Left colon (tissue), 2 donors: ENCODE measurements at regions not wholly inside any gene's neighbourhood (a gene's known extent, or its start where the extent isn't known, plus 50 kb on each side); places are given as distances from the start of the nearest gene placed in this dataset.

ENCODE experiments used
- ATAC-seq: fragments of 200-7000 bp; cut with Tn5 transposase; one replicate; pipeline ENCODE4 v1.9.1; 2020; ENCODE audit warnings: mild to moderate bottlenecking, moderate library complexity
- DNase-seq, 2 donors: peaks; one replicate each; pipeline ENCODE4 v3.0.0-alpha.2; 2020
- intact Hi-C, 2 donors: fragments of 100-400 bp; cut with DNase I in 1 of 2; cut with micrococcal nuclease in 1 of 2; formaldehyde crosslinking; loops; one replicate each; pipeline versions ENCODE4 v1.11.2 to v1.14.0; 2022; cut with DNase I, micrococcal nuclease
- donor health status: DM: no; HTN: no; CAD: no.
- donor health status: DM: yes; HTN: yes; CAD: no.

DNA sequence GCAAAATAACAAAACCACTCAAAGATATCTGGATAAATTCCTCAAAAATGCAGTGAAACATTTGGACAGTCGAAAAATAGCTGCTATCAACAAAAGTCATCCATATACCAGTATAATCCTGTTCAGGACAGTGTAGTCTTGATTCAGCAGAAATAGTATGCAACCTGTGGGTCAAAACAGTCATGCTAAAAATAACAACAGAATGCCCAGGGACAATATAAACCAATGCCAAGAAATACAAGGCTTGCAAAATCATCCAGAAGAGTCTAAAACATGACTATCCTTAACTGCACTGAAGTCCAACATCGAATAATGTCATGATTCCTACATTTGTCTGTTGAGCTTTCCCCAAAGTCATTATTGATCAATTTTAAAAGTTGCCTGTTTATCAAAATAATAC, 425.9 kb downstream of the FSCB start:
- intact Hi-C loops = no loop called here
- no peak for ATAC-seq
- DNase-seq = no peak

DNA sequence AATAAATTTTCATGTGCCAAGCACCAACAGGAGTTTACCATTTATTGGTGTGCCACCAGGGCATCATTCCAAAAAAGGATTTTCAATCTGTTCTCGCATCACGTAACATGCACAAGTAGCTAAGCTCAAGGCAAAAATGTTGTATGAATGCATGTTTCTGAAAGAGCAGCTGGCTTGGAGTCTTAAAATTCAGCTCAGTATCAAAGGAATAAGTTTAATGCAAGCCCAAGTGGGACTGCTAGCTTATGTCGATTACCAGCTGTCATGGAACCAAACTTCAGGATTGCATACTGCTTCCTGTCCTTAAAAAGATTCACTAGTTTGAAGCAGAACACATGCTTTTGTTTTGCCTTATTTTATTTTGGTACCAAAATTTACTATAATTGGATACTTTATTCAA, 437.0 kb downstream of the FSCB start:
- intact Hi-C loops = no loop called here
- ATAC-seq = no peak

DNA sequence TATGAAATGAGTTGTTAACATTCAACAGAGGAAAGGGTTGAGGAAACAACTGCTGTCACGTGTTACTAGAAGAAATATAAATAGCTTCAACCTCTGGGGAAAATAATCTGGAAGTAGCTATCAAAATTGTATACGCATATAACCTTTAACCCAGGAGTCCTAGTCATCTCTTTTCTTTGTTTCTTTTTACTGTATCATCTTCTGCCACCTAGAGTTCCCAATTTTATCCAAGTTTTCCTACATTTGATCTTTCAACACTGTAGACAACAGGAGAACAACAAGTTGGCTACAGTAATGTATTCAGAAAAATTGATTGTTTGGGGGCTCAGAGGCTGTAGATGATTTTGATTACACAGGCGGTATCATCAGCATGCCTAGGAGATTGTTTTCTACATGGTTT, 453.7 kb downstream of the FSCB start:
- ATAC-seq (no peak), DNase-seq (no peak)
- intact Hi-C loops = no loop called here

More for the DNA sequence above, 437.0 kb downstream of the FSCB start:
- no peak for DNase-seq

DNA sequence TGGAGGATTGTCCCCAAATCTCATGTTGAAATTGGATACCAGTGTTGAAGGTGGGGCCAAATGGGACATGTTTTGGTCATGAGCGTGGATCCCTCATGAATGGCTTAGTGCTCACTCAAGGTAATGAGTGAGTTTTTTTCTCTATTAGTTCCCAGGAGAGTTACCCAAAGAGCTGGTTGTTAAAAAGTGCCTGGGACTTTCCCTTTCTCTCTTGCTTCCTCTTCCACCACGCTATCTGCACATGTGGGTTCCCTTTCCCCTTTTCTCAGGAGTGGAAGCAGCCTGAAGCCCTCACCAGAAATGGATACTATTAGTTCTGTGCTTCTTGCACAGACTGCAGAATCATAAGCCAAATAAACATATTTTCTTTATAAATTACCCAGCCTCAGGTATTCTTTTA, 465.4 kb downstream of the FSCB start:
- DNase-seq = no peak
- intact Hi-C loops = no loop called here
- no peak for ATAC-seq

DNA sequence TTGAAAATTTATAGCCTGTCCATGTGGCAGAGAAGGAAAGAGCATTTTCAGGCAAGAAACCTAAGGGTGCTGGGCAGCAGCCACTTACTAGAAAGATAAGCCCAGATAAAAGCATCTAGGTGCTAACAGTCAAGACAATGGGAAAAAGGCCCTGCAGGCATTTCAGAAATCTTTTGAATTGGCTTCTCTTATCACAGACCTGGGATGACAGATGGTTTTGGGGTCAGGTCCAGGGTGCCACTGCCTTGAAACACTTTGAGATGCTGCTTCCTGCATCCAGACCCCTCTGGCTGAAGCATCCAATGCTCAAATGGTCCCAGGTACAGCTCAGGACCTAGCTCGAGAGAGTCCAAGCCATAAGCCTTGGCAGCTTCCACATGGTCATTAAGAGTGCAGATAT, 466.5 kb downstream of the FSCB start:
- ATAC-seq = no peak
- intact Hi-C loops = no loop called here
- DNase-seq = no peak

DNA sequence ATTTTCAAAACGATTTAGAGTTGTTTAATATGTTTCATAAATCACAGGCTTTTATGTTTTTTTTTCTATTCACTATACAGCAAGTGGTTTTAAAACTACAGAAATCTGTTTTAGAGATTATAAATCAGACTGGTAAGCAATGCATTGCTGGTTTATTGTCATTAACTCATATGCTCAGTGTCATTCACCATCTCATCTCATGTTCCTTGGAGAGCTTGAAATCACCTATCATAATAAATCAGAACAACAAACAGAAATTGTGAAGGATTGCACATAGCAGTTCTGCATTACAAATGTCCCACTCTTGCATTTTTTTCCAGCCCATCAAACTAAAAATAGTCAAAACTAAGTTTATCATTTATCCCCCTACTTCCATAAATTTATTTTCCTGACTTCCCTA, 470.8 kb downstream of the FSCB start:
- intact Hi-C loops = no loop called here
- ATAC-seq (no peak), DNase-seq (no peak)

DNA sequence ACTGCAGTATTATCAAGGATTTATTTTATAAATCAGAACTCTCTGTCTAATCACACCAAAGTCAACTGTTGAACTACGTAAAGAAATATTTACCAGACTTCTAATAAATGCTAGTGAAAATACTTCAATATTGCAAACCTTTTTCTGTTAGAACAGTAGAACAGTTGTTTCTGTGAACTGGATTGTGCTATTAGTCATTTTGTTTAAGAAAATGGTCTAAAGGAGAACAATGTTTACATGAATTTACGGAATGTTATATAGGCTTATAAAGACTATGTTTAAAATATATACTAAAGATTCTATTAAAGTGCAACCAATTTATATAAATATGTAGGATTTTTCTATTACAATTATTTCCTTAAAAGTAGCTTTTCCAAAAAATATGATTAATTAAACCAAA, 471.4 kb downstream of the FSCB start:
- DNase-seq = no peak
- no peak for ATAC-seq
- intact Hi-C loops = no loop called here

DNA sequence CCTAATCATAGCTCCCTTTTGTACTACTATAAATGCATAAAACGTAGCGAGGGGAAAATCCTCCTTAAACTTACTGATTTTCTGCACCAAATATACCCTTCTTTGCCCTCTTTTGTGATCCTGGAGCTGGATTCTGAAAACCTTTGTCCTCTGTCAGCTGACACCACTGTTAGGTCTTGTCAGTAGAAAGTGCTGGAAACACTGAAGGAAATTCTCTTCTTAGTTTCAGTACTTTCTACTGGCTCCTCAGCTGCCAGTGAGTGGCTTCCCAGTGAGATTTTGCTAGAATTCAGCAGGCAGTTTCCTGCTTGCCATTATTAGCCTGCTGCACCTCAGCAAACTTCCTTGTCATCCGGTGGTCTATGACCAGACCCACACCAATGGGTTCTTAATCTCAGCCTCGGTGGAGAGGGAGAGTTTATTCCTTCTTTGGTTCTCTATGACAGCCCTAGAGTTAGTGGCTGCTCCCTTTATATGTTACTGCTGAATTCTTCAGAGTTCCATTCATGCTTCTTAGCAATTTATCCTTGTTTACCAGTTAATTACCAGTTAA, 476.2 kb downstream of the FSCB start:
- DNase-seq = no peak
- intact Hi-C loops = no loop called here
- no peak for ATAC-seq

DNA sequence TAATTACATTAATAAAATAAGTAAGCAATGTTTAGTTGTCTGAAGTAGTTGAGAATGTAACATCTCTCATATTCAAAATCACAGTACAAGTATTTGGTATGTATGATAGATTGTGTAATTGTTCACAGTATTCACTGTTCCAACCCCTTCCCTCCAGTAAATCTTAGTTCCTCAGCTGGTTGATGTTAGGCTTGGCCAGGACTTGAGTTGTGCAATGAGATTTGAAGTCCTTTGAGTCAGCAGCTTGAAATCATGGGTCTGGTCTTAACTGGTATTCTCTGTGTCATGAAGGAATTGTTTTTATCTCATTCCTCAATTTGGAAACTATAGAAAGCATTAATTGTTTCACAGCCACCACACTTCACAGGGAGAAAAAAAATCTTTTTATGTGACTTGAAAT, 477.1 kb downstream of the FSCB start:
- intact Hi-C loops = no loop called here
- ATAC-seq (no peak), DNase-seq (no peak)

DNA sequence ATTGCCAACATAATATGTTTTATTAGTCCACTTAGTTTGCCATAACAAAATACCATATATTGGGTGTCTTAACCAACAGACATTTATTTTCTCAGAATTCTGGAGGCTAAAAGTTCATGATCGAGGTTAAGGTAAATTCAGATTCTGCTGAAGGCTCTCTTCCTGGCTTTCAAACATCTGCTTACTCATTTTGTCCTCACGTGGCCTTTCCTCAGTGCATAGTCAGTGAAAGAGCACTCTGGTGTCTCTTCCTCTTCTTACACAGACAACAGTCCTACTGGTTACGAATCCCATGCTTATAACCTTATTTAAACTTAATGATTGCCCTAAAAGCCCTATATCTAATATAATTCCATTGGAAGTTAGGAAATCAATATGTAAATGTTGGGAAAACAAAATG, 479.7 kb downstream of the FSCB start:
- ATAC-seq (no peak), DNase-seq (no peak)
- intact Hi-C loops = no loop called here

DNA sequence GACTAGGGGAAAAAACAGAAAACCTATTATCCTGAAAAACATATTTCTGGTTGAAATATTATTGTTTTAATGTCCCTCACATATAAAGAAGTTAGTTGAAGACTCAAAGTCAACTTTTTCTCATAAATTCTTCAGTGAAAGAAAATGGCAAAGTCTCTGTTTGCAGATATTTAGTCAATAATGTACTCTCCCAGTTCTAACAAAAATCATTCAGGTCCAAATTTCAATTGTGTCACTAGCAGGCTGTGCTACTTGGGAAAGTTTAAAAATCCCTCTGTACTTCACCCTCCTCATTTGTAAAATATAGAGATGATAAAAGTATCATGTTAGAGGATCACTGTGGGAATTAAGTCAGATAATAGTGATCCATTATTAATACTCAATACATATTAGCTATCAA, 496.5 kb downstream of the FSCB start:
- DNase-seq = no peak
- intact Hi-C loops = no loop called here
- no peak for ATAC-seq

DNA sequence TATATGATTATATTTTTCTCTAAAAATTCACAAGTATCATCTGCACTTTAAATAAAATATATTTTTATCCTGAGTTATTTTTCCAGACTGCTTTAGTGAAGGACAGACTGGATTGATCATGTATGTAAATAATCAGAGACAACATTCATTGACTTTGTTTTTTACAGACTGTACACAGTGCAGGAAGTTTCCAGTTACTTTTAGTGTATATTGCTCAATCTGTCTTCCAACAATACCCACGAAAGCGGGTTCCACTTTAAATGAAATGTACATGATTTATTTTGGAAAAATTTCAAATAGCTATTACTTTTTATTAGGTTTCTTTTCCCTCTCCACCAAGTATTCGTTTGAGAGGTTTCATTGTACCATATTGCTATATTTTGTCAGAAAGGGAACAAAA, 497.0 kb downstream of the FSCB start:
- intact Hi-C loops = no loop called here
- ATAC-seq (no peak), DNase-seq (no peak)

DNA sequence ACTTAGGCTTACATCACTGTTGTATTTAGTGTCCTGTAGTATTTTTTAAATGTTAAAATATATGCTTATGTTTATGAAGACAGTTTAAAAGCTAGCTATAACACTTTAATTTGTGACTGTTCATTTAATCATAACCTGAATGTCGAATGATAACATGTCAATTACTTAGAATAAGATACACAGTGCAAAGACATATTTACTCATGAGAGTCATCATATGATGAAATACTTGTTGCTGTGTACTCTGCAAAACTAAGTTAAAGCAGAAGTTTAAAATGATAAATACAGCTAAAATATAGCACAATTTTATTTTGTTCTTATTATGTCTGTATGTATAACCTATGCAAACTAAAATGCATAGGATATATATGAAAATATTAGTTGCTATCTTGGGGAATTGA, 497.4 kb downstream of the FSCB start:
- intact Hi-C loops = no loop called here
- ATAC-seq = no peak
- no peak for DNase-seq

DNA sequence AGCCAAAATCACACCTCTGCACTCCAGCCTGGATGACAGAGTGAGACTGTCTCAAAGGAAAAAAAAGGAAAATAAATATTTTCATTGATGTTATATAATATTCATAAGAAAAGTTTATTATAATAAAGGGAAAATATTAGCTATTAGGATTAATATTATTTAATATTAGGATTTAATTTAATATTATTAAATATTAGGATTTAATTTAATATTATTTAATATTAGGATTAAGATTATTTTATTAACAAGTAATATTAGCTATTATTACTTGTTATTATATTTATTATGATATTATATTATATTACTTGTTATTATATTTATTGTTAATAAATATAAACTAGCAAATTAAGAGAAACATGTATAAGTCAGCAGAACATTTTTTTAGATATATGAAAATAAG, 518.1 kb downstream of the FSCB start:
- intact Hi-C loops = no loop called here

DNA sequence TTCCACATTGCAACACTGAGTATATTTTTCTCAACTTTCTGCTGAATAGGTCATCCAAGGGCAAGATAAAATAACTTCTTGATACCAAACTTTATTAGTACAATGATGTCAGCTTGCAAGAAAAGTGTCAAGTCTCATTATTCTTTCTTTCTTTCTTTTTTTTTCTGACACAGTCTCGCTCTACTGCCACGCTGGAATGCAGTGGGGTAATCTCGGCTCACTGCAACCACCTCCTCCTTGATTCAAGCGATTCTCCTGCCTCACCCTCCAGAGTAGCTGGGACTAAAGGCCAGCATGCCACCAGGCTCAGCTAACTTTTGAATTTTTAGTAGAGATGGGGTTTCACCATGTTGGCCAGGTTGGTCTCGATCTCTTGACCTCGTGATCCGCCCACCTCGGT, 523.4 kb downstream of the FSCB start:
- intact Hi-C loops = no loop called here
- ATAC-seq (no peak), DNase-seq (no peak)

More for the DNA sequence above, 518.1 kb downstream of the FSCB start:
- DNase-seq (no peak), ATAC-seq (no peak)

DNA sequence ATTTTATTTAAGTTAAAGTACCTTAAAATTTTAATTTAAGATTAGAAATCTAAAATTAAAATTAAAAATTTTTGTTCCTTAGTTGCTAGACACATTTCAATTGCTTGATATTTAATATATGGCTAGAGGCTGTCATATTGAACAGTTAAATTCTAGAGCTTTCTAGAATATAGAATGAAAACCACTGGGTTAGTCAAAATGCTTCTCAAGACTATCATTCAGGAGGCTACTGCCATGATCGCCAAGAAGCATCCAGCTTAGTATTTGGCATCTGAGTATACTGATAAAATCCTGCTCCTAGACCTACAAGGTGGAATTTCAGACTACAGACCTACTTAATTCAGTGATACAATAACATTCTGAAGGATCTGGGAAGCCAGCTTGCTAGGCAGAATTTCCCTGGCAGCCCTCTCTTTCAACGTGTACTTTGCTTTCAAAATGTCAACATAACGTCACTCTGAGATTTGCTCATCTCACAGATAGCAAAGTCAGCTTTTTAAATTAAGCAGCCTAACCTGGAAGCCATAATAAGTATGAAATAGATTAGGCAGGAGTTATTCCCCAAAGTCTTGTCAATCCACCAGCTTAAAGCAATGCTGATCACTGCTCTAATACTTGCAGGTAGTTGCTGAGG, 525.8 kb downstream of the FSCB start:
- intact Hi-C loops = no loop called here
- ATAC-seq (no peak), DNase-seq (no peak)

DNA sequence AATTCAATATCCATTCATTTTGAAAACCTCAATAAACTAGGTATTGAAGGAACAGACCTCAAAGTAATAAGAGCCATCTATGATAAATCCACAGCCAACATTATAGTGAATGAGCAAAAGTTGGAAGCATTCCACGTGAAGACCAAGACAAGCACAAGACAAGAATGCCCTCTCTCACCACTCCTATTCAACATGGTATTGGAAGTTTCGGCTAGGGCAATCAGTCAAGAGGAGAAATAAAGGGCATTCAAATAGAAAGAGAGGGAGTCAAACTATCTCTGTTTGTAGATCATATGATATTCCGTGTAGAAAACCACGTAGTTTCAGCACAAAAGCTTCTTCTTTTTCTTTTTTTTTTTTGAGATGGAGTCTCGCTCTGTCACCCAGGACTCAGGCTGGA, 550.3 kb downstream of the FSCB start:
- DNase-seq (no peak), ATAC-seq (no peak)
- intact Hi-C loops = no loop called here

DNA sequence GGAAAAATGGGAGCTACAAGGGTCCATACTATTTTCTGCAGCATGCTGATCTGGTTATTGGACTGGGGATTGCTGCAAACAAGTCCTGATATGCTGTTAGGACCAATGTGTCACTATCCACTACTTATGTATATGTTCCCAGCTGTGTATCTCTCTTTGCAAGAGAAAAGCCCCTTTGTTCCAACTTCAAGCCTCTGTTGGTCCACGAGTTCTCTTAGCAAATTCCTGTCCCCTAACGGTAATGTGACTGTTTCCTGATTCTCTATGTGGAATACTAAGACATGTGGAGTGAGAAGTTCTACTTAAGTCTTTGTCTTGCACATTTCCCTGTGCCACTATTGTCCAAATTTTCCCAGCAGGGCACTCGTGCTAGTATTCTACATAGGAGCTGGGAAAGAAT, 557.7 kb downstream of the FSCB start:
- ATAC-seq = no peak
- intact Hi-C loops = no loop called here
- DNase-seq = no peak

DNA sequence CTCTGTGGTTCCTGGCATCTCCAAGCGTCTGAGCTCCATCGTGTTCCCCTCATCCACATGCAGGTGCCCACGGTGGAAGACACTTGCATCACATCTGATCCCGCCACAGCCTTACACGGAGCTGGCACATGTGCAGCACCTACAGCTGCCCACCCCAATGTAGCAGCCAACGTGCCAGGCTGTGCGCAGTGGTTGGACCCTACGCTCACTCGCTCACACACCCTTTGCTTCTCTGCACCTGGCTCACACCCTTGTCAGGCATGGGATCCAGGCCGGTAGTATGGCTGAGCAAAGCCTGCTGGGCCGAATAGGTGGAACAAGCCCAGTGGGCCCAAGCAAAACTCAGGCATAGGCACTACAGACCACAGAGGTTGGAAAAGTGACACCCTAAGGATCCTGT, 567.2 kb downstream of the FSCB start:
- intact Hi-C loops = no loop called here
- ATAC-seq (no peak), DNase-seq (no peak)

DNA sequence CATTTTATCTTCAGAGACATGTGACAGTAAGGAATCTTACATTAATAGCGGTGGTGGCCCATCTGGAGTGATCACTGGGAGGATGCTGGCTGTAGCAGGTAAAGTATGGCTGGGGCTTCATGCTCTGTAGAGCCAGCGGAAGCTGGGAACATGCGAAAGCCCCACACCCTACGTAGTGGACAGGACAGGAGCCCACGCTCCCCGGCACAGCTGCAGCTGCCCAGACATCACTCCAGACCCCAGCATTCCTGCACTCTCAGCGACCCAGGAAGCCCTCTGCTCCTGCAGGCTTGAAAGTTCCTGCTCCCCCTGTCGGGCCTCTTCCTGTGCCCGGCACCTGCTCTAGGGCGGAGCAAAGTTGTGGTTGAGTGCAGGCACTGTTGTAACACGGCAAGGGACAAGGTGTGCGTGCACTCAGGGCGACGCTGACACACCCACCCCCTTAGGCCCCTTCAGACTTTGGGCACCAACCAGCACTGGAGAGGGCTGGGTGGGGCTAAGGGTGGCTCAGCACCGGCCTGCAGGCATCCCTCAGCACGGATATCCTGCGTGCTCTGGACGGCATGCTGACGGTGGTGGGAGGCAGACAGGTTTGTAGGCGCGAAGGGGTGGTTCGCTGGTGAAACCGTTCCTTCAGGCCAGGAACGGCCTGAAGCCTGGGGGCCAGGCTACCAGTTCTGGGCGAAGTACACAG, 568.3 kb downstream of the FSCB start:
- ATAC-seq (no peak), DNase-seq (no peak)
- intact Hi-C loops = no loop called here

DNA sequence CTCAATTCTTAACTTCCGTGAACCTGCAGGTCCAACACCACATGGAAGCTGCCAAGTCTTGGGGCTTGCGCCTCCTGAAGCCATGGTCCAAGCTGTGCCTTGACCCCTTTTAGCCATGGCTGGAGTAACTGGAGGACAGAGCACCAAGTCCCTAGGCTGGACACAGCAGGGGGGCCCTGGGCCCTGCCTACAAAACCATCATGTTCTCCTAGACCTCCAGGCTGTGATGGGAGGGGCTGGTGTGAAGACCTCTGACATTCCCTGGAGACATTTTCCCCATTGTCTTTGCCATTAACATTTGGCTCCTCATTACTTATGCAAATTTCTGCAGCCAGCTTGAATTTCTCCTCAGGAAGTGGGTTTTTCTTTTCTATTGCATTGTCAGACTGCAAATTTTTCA, 570.1 kb downstream of the FSCB start:
- DNase-seq (no peak), ATAC-seq (no peak)
- intact Hi-C loops = no loop called here
